Keratinocyte (primary cell): ENCODE measurements at regions not wholly inside any gene's neighbourhood (a gene's known extent, or its start where the extent isn't known, plus 50 kb on each side); places are given as distances from the start of the nearest gene placed in this dataset.

Experiments used
- DNase-seq: peaks from one replicate; pipeline ENCODE4 v3.0.0-alpha.2; 2011; ENCODE audit warnings: low read depth, missing footprints, low spot score
- FAIRE-seq: peaks from 2 replicates; lab custom pipeline; 2011; peaks lifted over from hg19 to GRCh38; lab: Jason Lieb, UNC
- H2AFZ ChIP-seq: 2 replicates; pipeline ENCODE4 v1.6.0; 2012; ENCODE audit warnings: low read length, control low read depth, inconsistent platforms; ENCODE audit not compliant: control insufficient read depth
- H3K27ac ChIP-seq: 2 replicates; pipeline ENCODE4 v1.5.1; 2011; ENCODE audit warnings: low read length; ENCODE audit not compliant: control insufficient read depth, insufficient read depth
- H3K27me3 ChIP-seq: 3 replicates; pipeline ENCODE4 v1.6.0; 2011; ENCODE audit warnings: low read length; ENCODE audit not compliant: control insufficient read depth, insufficient read depth; ENCODE audit errors: extremely low read depth
- H3K36me3 ChIP-seq, 2 experiments: 2 replicates in 1 of 2; 3 replicates in 1 of 2; pipeline ENCODE4 v1.5.1; 2011; ENCODE audit warnings: low read length in 2 of 2, mild to moderate bottlenecking in 1 of 2; ENCODE audit not compliant: control insufficient read depth in 2 of 2, insufficient read depth in 2 of 2; ENCODE audit errors: extremely low read depth in 1 of 2
- H3K4me1 ChIP-seq: 3 replicates; pipeline ENCODE4 v1.5.1; 2011; ENCODE audit warnings: low read length; ENCODE audit not compliant: control insufficient read depth, insufficient read depth; ENCODE audit errors: extremely low read depth
- H3K4me2 ChIP-seq: 3 replicates; pipeline ENCODE4 v1.6.0; 2011; ENCODE audit warnings: low read depth, low read length; ENCODE audit not compliant: control insufficient read depth, insufficient read depth; ENCODE audit errors: extremely low read depth
- H3K4me3 ChIP-seq, 3 experiments: fragments of 200-600 bp in 1 of 3; sonication (generic) in 1 of 3; 2 replicates in 2 of 3; 3 replicates in 1 of 3; pipeline ENCODE4 v1.5.1; 2011 to 2016; ENCODE audit warnings: low read length in 3 of 3, mild to moderate bottlenecking in 3 of 3, control low read depth in 2 of 3, inconsistent platforms in 1 of 3, low read depth in 1 of 3, mixed read lengths in 1 of 3, mixed run types in 1 of 3, moderate library complexity in 1 of 3; ENCODE audit not compliant: control insufficient read depth in 2 of 3, insufficient read depth in 2 of 3; ENCODE audit errors: extremely low read depth in 1 of 3
- H3K79me2 ChIP-seq: 2 replicates; pipeline ENCODE4 v1.6.0; 2012; ENCODE audit warnings: low read length; ENCODE audit not compliant: control insufficient read depth, insufficient read depth
- H3K9ac ChIP-seq: 3 replicates; pipeline ENCODE4 v1.6.0; 2011; ENCODE audit warnings: low read length; ENCODE audit not compliant: control insufficient read depth, insufficient read depth; ENCODE audit errors: extremely low read depth
- H3K9me1 ChIP-seq: 3 replicates; pipeline ENCODE4 v1.6.0; 2011; ENCODE audit warnings: low read length; ENCODE audit not compliant: control insufficient read depth, insufficient read depth; ENCODE audit errors: extremely low read depth
- H3K9me3 ChIP-seq: 2 replicates; pipeline ENCODE4 v1.5.1; 2012; ENCODE audit warnings: low read depth, low read length; ENCODE audit not compliant: control insufficient read depth
- H4K20me1 ChIP-seq: 3 replicates; pipeline ENCODE4 v1.6.0; 2011; ENCODE audit warnings: low read length; ENCODE audit not compliant: control insufficient read depth, insufficient read depth; ENCODE audit errors: extremely low read depth
- EZH2 ChIP-seq: IDR thresholded peaks from one replicate; pipeline ENCODE4 v1.6.1; 2012; ENCODE audit warnings: inconsistent platforms, mild to moderate bottlenecking, low read length, moderate library complexity
- dilution Hi-C: fragments of 300-500 bp; cut with MboI; formaldehyde crosslinking; loops from one replicate; pipeline ENCODE4 v1.7.0; 2020; ENCODE audit warnings: low sequenced_read_pairs; ENCODE audit not compliant: extremely low pct_ligation_motif_present
- TF ChIP-seq, protein P1 (sequence below), 3 experiments: IDR thresholded peaks in 1 of 3; conservative IDR thresholded peaks in 1 of 3; optimal IDR thresholded peaks in 1 of 3; 2 replicates in 2 of 3; 3 replicates in 1 of 3; pipeline versions ENCODE3 to v1.5.1; 2011; ENCODE audit warnings: low read length in 3 of 3, mild to moderate bottlenecking in 3 of 3, moderate library complexity in 2 of 3, control low read depth in 1 of 3, inconsistent platforms in 1 of 3; ENCODE audit not compliant: insufficient read depth in 2 of 3; ENCODE audit errors: extremely low read depth in 1 of 3

DNA sequence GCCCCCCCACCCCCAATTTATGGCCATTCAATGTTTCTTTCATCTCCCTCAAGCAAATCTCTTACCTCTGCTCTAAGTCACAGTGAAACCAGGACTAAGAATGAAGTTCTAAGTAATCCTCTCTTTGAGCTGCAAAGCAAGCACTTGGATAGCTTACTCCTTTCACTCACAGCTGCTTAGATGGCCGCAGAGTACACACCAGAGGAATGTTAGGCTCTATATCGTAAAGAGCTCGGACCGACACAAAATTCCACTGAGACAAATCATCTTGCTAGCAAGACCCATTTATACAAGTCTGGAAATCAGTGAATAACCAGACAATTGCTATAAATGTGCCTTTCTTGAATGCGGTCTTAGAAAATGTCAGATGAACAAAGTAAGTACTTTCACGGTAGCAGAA lies 135.0 kb downstream of the IDS start:
- TF ChIP-seq, protein P1, sequence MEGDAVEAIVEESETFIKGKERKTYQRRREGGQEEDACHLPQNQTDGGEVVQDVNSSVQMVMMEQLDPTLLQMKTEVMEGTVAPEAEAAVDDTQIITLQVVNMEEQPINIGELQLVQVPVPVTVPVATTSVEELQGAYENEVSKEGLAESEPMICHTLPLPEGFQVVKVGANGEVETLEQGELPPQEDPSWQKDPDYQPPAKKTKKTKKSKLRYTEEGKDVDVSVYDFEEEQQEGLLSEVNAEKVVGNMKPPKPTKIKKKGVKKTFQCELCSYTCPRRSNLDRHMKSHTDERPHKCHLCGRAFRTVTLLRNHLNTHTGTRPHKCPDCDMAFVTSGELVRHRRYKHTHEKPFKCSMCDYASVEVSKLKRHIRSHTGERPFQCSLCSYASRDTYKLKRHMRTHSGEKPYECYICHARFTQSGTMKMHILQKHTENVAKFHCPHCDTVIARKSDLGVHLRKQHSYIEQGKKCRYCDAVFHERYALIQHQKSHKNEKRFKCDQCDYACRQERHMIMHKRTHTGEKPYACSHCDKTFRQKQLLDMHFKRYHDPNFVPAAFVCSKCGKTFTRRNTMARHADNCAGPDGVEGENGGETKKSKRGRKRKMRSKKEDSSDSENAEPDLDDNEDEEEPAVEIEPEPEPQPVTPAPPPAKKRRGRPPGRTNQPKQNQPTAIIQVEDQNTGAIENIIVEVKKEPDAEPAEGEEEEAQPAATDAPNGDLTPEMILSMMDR (optimal IDR thresholded peaks at IDR 0.05 in 1 of 3, IDR thresholded peaks at IDR 0.05 in 1 of 3, conservative IDR thresholded peaks at IDR 0.05 in 1 of 3; ENCODE audit: extremely low read depth in 1 of 3, insufficient read depth in 2 of 3, low read length in 3 of 3) = no peak
- no peak for TF ChIP-seq EZH2
- Histone ChIP-seq H3K36me3 (no peaks in the 10 kb centered on the region), H3K9ac (no peak overlapping the region), H3K4me3 (no peak overlapping the region), H3K79me2 (no peaks in the 10 kb centered on the region), H3K4me1 (no peaks in the 10 kb centered on the region), H3K9me3 (no peaks in the 10 kb centered on the region), H2AFZ (no peak overlapping the region), H3K27ac (no peak overlapping the region), H4K20me1 (no peaks in the 10 kb centered on the region), H3K27me3 (no peaks in the 10 kb centered on the region), H3K4me2 (no peak overlapping the region), H3K9me1 (no peaks in the 10 kb centered on the region)
- FAIRE-seq (no peak), DNase-seq (no peak)
- dilution Hi-C loops = no loop called here

DNA sequence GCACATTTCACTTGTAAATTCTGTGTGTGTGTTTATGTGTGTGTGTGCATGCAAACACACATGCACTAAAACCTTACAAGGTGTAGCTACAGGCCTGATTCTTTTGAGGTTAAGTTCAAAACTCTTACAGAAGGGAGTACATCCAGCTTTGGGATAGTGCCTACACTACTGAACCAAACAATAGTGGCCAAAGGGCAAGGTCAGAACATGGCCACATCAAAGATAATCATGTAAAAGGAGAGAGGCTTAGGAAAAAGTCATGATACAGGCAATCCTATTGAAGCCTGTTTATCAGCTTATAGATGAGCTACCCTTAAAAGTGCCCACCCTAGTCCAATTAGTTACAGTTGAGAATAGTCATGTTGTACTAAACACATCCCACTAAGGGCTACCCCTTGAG lies 139.6 kb downstream of the IDS start:
- Histone ChIP-seq H3K4me3 (no peak overlapping the region), H3K4me1 (no peaks in the 10 kb centered on the region), H3K4me2 (no peak overlapping the region), H3K9me1 (no peaks in the 10 kb centered on the region), H2AFZ (no peak overlapping the region), H3K27ac (no peak overlapping the region), H3K9ac (no peak overlapping the region), H3K27me3 (no peaks in the 10 kb centered on the region), H4K20me1 (no peaks in the 10 kb centered on the region), H3K79me2 (no peaks in the 10 kb centered on the region), H3K9me3 (no peaks in the 10 kb centered on the region), H3K36me3 (no peaks in the 10 kb centered on the region)
- dilution Hi-C loops = no loop called here
- no peak for DNase-seq
- no peak for TF ChIP-seq EZH2
- FAIRE-seq = no peak

DNA sequence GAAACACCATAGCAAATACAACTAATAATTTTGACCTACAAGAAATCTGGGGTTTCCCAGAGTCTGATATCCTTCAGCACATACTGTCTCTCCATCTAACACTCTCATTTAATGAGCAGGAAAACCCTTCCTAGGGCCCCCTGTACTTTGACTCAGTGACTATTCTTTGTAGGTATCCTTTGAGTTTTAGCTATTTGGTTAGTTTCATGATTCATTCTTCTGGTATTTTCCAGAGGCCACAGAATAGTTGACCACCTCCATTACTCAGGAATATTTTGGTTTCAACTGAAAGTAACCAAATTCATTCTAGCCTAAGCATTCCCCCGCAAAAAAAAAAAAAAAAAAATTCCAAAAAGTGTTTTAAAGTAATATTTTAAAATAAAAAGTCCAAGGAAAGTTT lies 140.0 kb downstream of the IDS start:
- H3K79me2 ChIP-seq = no peaks in the 10 kb centered on the region
- no peaks in the 10 kb centered on the region for H4K20me1 ChIP-seq
- H3K4me3 ChIP-seq = no peak overlapping the region
- no peak overlapping the region for H2AFZ ChIP-seq
- DNase-seq (no peak), FAIRE-seq (no peak)
- no peaks in the 10 kb centered on the region for H3K36me3 ChIP-seq
- H3K27ac ChIP-seq = no peak overlapping the region
- dilution Hi-C loops = no loop called here
- no peaks in the 10 kb centered on the region for H3K27me3 ChIP-seq
- no peaks in the 10 kb centered on the region for H3K9me3 ChIP-seq
- no peaks in the 10 kb centered on the region for H3K9me1 ChIP-seq
- H3K4me1 ChIP-seq = no peaks in the 10 kb centered on the region
- H3K9ac ChIP-seq = no peak overlapping the region
- no peak overlapping the region for H3K4me2 ChIP-seq
- no peak for TF ChIP-seq EZH2
- TF ChIP-seq, protein P1 (optimal IDR thresholded peaks at IDR 0.05 in 1 of 3, IDR thresholded peaks at IDR 0.05 in 1 of 3, conservative IDR thresholded peaks at IDR 0.05 in 1 of 3; ENCODE audit: extremely low read depth in 1 of 3, insufficient read depth in 2 of 3, low read length in 3 of 3) = no peak
